Osteocyte (in vitro differentiated cells): ENCODE measurements at regions not wholly inside any gene's neighbourhood (a gene's known extent, or its start where the extent isn't known, plus 50 kb on each side); places are given as distances from the start of the nearest gene placed in this dataset.

Experiments
- DNase-seq: peaks from one replicate; pipeline ENCODE4 v3.0.0; 2021; ENCODE audit warnings: mixed read lengths; ENCODE audit not compliant: unreplicated experiment; ENCODE audit errors: extremely low spot score
- H3K27ac Mint-ChIP-seq: one replicate; pipeline ENCODE4 v1.8.0; 2021; ENCODE audit warnings: mild to moderate bottlenecking, mixed read lengths; ENCODE audit not compliant: unreplicated experiment
- H3K27me3 Mint-ChIP-seq: one replicate; pipeline ENCODE4 v1.8.0; 2021; ENCODE audit warnings: mixed read lengths; ENCODE audit not compliant: unreplicated experiment
- H3K36me3 Mint-ChIP-seq: one replicate; pipeline ENCODE4 v1.8.0; 2021; ENCODE audit warnings: mixed read lengths; ENCODE audit not compliant: unreplicated experiment
- H3K4me1 Mint-ChIP-seq: one replicate; pipeline ENCODE4 v1.8.0; 2021; ENCODE audit warnings: mixed read lengths; ENCODE audit not compliant: unreplicated experiment
- H3K4me3 Mint-ChIP-seq: one replicate; pipeline ENCODE4 v1.8.0; 2021; ENCODE audit warnings: mild to moderate bottlenecking, moderate library complexity, mixed read lengths; ENCODE audit not compliant: unreplicated experiment
- H3K9me3 Mint-ChIP-seq: one replicate; pipeline ENCODE4 v1.8.0; 2021; ENCODE audit warnings: mixed read lengths; ENCODE audit not compliant: unreplicated experiment
- CTCF ChIP-seq: fragments of 200-600 bp; sonication (generic); IDR thresholded peaks from 2 replicates; pipeline ENCODE4 v1.5.0; 2021; ENCODE audit warnings: antibody characterized with exemption, mild to moderate bottlenecking, moderate library complexity

GRCh38 chr7:156027821-156028220 lies 215.6 kb upstream of the SHH start:
- no peaks in the 10 kb centered on the region for H3K4me1 Mint-ChIP-seq
- peaks cover 12% of the 10 kb centered on the region for H3K9me3 Mint-ChIP-seq
- no peak overlapping the region for H3K27ac Mint-ChIP-seq
- H3K4me3 Mint-ChIP-seq = no peak overlapping the region
- H3K36me3 Mint-ChIP-seq = no peaks in the 10 kb centered on the region
- TF ChIP-seq CTCF = no peak
- peaks cover 2% of the 10 kb centered on the region for H3K27me3 Mint-ChIP-seq
- no peak for DNase-seq

- Mint-ChIP-seq H3K4me3 (no peak overlapping the region), H3K9me3 (no peaks in the 10 kb centered on the region), H3K27me3 (peaks cover 2% of the 10 kb centered on the region), H3K27ac (no peak overlapping the region), H3K36me3 (no peaks in the 10 kb centered on the region), H3K4me1 (no peaks in the 10 kb centered on the region)
- no peak for DNase-seq
- TF ChIP-seq CTCF = no peak
Observed at GRCh38 chr7:156026603-156027002, 214.3 kb upstream of the SHH start.

GRCh38 chr7:156026076-156026600 lies 213.9 kb upstream of the SHH start:
- Mint-ChIP-seq H3K4me1 (no peaks in the 10 kb centered on the region), H3K36me3 (no peaks in the 10 kb centered on the region), H3K27ac (no peak overlapping the region), H3K4me3 (no peak overlapping the region), H3K27me3 (peaks cover 2% of the 10 kb centered on the region), H3K9me3 (no peaks in the 10 kb centered on the region)
- no peak for DNase-seq
- TF ChIP-seq CTCF = no peak

- no peaks in the 10 kb centered on the region for H3K9me3 Mint-ChIP-seq
- H3K36me3 Mint-ChIP-seq = no peaks in the 10 kb centered on the region
- no peak overlapping the region for H3K27ac Mint-ChIP-seq
- peaks cover 2% of the 10 kb centered on the region for H3K27me3 Mint-ChIP-seq
- no peaks in the 10 kb centered on the region for H3K4me1 Mint-ChIP-seq
- H3K4me3 Mint-ChIP-seq = no peak overlapping the region
- no peak for DNase-seq
- TF ChIP-seq CTCF = no peak
Observed at GRCh38 chr7:156025675-156026074, 213.4 kb upstream of the SHH start.

- Mint-ChIP-seq H3K36me3 (no peaks in the 10 kb centered on the region), H3K27me3 (no peaks in the 10 kb centered on the region), H3K4me3 (no peak overlapping the region), H3K9me3 (peaks cover 10% of the 10 kb centered on the region), H3K4me1 (no peaks in the 10 kb centered on the region), H3K27ac (no peak overlapping the region)
- no peak for DNase-seq
- no peak for TF ChIP-seq CTCF
Observed at GRCh38 chr7:156024201-156024600, 211.9 kb upstream of the SHH start.
